Activated gamma-delta T cell treated with Interleukin-2 at 50 U/mL for 16 hours (primary cell): ENCODE measurements at regions not wholly inside any gene's neighbourhood (a gene's known extent, or its start where the extent isn't known, plus 50 kb on each side); places are given as distances from the start of the nearest gene placed in this dataset.
"Not testable (repeated sequence)": the region's sequence is repeated elsewhere in the genome, so short reads cannot be mapped to it uniquely, and the experiment has no call there.

Source experiments
- DNase-seq: peaks from one replicate; pipeline ENCODE4 v3.0.0-alpha.2; 2020

DNA sequence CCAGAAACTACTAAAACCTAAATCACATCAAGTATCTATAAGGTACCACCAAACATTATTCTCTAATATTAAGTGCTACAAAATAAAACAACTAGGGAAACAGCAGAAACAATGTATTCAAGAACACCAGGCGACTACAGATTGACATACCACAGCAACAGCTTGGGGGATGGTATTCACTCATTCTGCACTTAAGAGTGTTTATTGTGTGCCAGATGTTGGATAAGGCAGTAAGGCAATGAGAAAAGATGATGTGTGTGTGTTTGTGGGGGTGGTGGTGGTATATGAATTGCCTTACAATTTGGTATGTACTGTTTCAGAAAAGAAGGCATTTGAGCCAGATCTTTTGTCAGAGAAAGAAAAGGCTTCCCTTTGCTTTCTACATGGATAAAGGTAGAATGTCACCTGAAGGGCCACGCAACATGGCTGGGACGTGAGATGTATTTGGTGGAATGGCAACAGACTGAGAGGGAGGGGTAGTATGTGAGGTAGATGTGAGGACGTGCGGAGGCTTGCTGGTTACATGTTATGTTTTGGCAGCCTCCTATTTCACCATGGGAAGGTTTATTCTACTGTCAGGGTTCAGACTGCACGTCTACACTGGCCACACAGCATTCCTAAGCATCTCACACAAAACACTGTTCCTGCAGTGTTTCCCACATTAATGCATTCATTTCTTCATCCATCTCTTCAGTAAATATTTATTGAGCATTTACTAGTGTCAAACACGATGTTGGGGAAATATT lies 300.7 kb downstream of the KLF12 start:
- no peak for DNase-seq

DNA sequence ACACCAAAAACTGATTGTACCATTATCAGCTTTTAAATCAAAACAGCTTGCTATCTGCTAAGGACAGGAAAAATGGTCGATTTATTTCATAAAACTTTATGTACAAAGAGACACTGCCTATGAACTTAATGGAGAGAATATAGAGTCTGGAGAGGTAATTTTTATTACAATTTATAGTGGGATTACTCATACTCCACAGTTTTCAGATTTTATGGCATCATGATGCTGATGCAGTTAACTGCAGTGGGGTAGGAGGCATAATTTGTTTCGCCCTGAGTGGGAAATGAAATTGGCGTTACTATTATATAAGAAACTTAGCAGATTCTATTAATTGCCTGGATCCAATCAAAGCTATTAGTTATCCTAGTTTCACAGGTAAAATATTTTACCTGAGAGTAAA lies 301.4 kb downstream of the KLF12 start:
- DNase-seq, result no peak

GRCh38 chr13:73832128-73832588 lies 302.0 kb downstream of the KLF12 start:
- DNase-seq, result no peak

- DNase-seq, result no peak
These were observed 304.8 kb downstream of the KLF12 start for GRCh38 chr13:73829416-73829815.

- DNase-seq, result no peak
These were observed 305.4 kb downstream of the KLF12 start for GRCh38 chr13:73828811-73829210.

DNA sequence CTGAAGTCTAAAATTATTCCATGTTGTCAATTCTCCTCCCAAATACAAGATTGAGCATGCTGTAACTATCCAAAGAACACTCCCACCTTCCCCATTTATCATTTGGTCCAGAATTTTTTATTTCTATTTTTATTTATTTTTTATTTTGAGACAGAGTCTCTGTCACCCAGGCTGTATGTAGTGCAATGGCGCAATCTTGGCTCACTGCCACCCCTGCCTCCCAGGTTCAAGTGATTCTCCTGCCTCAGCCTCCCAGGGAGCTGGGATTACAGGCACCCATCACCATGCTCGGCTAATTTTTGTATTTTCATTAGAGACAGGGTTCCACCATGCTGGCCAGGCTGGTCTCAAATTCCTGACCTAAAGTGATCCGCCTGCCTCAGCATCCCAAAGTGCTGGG lies 306.8 kb downstream of the KLF12 start:
- DNase-seq, result no peak

DNA sequence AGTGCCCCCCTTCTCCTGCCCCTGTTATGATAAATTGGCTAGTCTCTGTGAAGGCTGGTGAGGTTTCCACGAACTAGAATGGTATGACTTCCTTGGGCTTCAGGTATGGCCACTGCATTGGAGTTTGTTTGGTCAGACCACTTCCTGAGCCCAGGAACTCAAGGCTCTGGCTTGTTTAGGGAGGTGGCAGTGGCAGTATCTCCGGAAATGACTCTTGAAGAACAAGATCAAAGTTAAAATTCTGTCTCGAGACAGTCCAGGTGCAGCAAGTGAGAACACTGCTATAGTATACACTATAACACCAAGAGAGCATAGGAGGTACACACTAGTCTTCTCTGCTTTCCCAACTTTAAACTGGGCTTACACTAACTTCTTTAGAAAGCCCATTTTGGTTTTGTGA lies 309.1 kb downstream of the KLF12 start:
- no peak for DNase-seq

DNA sequence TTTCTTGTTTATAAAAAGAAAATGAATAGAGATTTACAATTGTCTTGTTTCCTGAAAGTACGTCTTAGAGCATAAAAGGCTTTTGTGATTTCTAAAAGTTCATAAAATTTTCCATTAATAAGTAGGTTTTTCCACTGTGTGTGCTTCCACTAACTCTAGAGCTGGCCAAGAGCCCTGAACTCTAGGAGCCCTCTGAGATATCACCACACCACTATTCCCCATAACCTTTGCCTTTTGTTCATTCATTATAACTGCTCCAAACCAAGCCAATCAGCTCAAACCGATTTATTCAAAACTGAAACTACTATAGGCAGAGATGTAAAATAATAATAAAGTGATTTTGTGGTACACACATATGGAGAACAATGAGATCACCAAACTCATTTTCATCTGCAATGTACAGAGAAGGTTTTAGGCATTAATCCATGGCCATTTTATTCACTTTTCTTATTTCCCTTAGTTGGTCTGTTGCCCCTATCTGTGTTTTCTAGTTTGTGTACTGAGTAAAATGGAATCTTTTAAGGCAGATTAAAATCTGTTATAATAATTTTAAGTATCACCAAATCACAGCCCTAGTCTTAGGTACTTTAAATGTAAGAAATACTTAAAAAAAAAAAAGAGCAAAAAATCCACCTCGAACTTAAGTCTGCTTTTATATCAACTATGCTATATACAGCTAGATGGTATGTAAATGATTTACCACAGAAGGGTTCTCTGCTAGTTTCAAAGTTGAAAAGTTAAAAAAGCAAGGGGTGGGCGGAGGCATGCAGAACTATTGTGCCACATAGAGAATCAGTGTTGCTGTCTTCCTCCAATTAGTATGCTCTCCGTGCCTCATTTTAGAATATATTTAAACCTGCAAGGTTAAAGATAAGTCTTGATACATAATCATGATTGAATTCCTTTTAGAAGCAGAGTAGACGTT lies 311.3 kb downstream of the KLF12 start:
- no peak for DNase-seq

- DNase-seq, result no peak
These were observed 313.5 kb downstream of the KLF12 start for GRCh38 chr13:73820688-73821087.

DNA sequence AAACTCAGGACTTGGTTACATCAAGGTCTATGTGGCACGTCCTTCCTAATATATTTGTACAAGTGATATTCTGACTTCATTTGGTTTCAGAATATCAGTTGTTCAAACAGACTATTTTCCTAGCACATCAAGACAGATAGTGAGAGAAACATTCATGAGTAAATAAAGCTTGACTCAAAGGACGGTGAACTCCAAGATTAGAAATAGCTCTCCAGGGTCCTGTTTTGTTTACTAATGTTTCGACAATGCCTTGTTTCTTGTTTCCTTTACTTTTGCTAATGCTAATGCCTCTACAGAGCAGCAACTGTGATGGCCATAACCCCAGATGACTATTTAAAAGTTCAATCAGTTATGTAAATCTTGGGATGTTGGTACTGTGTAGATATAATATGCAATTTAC lies 313.9 kb downstream of the KLF12 start:
- no peak for DNase-seq

GRCh38 chr13:73819711-73820110 lies 314.5 kb downstream of the KLF12 start:
- no peak for DNase-seq

- no peak for DNase-seq
These were observed 317.5 kb downstream of the KLF12 start for GRCh38 chr13:73816702-73817101.

DNA sequence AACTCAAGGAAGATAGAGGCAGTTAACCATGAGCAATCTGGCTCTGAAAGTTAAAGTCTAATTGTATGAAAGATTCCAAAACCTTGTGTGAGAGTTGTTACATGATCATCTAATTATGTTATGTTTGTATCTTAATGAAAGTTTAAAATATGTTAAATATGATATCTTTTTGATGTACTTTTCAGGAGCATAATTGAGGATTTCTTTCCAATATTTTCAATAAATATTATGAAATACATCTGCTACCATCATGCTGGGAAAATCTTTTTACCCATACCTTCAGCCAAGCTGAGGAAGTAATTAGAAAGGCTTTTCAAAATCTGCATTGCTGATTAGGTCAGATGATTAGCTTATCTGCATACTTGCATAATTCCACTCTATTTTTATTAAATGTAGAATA lies 318.4 kb downstream of the KLF12 start:
- no peak for DNase-seq

DNA sequence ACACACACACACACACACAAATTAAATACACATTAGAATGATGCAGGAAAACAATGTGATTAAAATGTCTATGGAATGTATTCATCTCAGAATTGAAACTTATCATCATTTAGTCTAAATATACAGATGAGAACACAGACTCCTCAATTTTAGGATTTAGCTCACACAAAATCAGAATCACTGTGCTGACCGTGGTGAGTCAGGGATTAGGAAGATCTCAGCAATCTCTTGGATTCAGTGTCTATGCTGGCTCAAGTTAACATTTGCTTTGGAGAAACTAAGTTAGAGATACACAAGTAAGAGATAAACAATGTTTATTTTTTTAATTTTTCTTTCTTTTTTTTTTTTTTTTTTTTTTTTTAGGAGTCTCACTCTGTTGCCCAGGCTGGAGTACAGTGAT lies 323.6 kb downstream of the KLF12 start:
- DNase-seq, result no peak

- DNase-seq, result no peak
These were observed 324.6 kb downstream of the KLF12 start for GRCh38 chr13:73809561-73809960.

- DNase-seq, result no peak
These were observed 325.9 kb downstream of the KLF12 start for GRCh38 chr13:73808318-73808717.

- DNase-seq, result not testable (repeated sequence)
These were observed 328.8 kb downstream of the KLF12 start for GRCh38 chr13:73805326-73805958.

GRCh38 chr13:73803997-73804396 lies 330.2 kb downstream of the KLF12 start:
- no peak for DNase-seq

DNA sequence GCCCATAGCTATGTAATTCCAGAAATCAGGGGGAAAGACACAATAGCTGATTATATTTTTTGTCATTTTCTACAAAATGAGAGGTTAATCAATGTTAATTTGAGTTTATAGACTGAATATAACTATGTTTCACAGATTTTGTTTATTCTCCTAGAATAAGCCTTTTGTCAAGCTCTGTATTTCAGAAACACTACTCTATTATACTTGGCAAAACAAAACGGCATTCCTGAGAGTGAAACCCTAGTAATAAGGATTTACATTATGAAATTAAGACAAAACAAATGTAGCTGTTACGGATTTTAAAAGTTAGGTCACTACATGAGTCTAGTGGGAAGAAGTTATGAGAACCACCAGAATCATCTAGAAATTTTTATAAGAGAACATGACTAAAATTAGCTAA lies 334.2 kb downstream of the KLF12 start:
- no peak for DNase-seq

GRCh38 chr13:73794755-73795154 lies 339.4 kb downstream of the KLF12 start:
- no peak for DNase-seq

DNA sequence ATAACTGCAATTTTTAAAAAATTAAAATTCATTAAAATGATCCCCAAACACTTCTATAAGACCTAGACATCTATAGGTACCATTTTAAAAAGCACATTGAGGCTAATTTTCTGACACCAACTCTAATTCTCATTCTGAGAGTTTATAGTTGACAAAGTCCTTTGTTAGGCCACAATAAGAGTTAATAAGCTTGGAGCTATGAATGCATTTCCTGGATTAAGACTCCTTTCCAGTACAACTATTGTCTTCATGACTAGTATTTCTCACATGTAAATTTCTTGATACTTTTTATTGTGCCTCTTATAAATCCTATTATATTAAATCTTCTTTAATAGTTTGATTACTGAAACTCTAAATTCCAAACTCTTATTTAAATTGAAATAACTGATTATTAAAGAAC lies 340.8 kb downstream of the KLF12 start:
- no peak for DNase-seq

- no peak for DNase-seq
These were observed 341.4 kb downstream of the KLF12 start for GRCh38 chr13:73792796-73793195.
